Gastroesophageal sphincter (tissue), 4 donors: ENCODE measurements at regions not wholly inside any gene's neighbourhood (a gene's known extent, or its start where the extent isn't known, plus 50 kb on each side); places are given as distances from the start of the nearest gene placed in this dataset.

ENCODE experiments used
- ATAC-seq: fragments of 150-250 bp; one replicate; pipeline ENCODE4 v1.9.1; 2016; ENCODE audit warnings: mild to moderate bottlenecking, moderate library complexity
- H3K27ac ChIP-seq, 4 donors: fragments of 200-600 bp; sonication (generic) in 3 of 4; 1 replicate in 3 of 4; 2 replicates in 1 of 4; pipeline ENCODE4 v1.5.1; 2016 to 2019
- H3K27me3 ChIP-seq: fragments of 200-600 bp; sonication (generic); one replicate; pipeline ENCODE4 v1.5.1; 2019
- H3K36me3 ChIP-seq, 2 donors: fragments of 200-600 bp; sonication (generic); one replicate each; pipeline ENCODE4 v1.5.1; 2019; ENCODE audit warnings: control low read depth in 1 of 2
- H3K4me1 ChIP-seq, 3 donors: fragments of 200-600 bp; sonication (generic); 1 replicate in 2 of 3; 2 replicates in 1 of 3; pipeline ENCODE4 v1.5.1; 2016 to 2019; ENCODE audit warnings: control low read depth in 2 of 3
- H3K4me3 ChIP-seq, 2 donors: fragments of 200-600 bp; sonication (generic); one replicate each; pipeline ENCODE4 v1.5.1; 2019; ENCODE audit warnings: mild to moderate bottlenecking in 1 of 2, moderate library complexity in 1 of 2
- H3K9me3 ChIP-seq, 3 donors: fragments of 200-600 bp; sonication (generic); one replicate each; pipeline ENCODE4 v1.5.1; 2017 to 2019; ENCODE audit warnings: control low read depth in 2 of 3
- CTCF ChIP-seq, 4 experiments: fragments of 200-600 bp in 2 of 4; fragments of 450-650 bp in 2 of 4; sonication (generic) in 1 of 4; IDR thresholded peaks; one replicate each; pipeline ENCODE4 v1.5.1; 2017 to 2019; ENCODE audit warnings: antibody characterized with exemption in 4 of 4, mild to moderate bottlenecking in 2 of 4, moderate library complexity in 2 of 4
- EP300 ChIP-seq: sonication (generic); formaldehyde crosslinking; IDR thresholded peaks from one replicate; pipeline ENCODE4 v1.6.1; 2017; ENCODE audit warnings: antibody characterized with exemption, mild to moderate bottlenecking
- POLR2A ChIP-seq, 2 donors: fragments of 450-650 bp; IDR thresholded peaks; one replicate each; pipeline ENCODE4 v1.6.1; 2017; ENCODE audit warnings: antibody characterized with exemption in 2 of 2, mild to moderate bottlenecking in 2 of 2, moderate library complexity in 1 of 2
- POLR2AphosphoS5 ChIP-seq: sonication (generic); formaldehyde crosslinking; IDR thresholded peaks from one replicate; pipeline ENCODE4 v1.6.1; 2017; ENCODE audit warnings: antibody characterized with exemption
- WGBS, 2 donors: methylation state at CpG; one replicate each; pipeline ENCODE4 v1.1.5; 2018; ENCODE audit warnings: low coverage in 1 of 2; 5-methylcytosine and 5-hydroxymethylcytosine counted together

DNA sequence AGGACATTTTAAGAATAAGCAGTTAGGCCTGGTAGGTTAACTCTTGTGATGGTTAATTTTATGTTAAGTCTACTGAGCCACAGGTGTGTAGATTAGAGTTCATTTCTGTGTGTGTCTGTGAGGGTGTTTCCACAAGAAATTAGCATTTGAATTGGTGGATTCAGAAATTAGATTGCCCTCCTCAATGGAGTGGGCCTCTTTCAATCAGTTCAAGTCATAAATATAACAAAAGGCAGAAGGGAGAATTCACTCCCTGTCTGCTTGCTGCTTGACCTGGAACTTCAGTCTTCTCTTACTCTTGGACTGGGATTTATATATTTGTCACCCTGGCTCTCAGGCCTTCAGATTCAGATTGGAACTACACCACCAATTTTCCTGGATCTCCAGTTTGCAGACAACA lies 55.3 kb upstream of the POM121L12 start:
- Histone ChIP-seq H3K27me3 (no peaks in the 10 kb centered on the region), H3K4me3 (no peak overlapping the region), H3K4me1 (no peaks in the 10 kb centered on the region), H3K36me3 (no peaks in the 10 kb centered on the region), H3K27ac (no peak overlapping the region), H3K9me3 (peaks cover 0 to 10% (median 0%) of the 10 kb centered on the region in 3 donors)
- TF ChIP-seq POLR2AphosphoS5 (no peak), EP300 (no peak)
- no peak for ATAC-seq

- TF ChIP-seq EP300: no peak
- TF ChIP-seq POLR2A (IDR thresholded peaks at IDR 0.05): no peak
- Histone ChIP-seq H3K27me3 (no peaks in the 10 kb centered on the region), H3K36me3 (no peaks in the 10 kb centered on the region), H3K4me3 (no peak overlapping the region), H3K27ac (no peak overlapping the region), H3K9me3 (no peaks in the 10 kb centered on the region), H3K4me1 (no peaks in the 10 kb centered on the region)
- no peak for ATAC-seq
Measured at GRCh38 chr7:52973126-52973525, 62.3 kb upstream of the POM121L12 start.

DNA sequence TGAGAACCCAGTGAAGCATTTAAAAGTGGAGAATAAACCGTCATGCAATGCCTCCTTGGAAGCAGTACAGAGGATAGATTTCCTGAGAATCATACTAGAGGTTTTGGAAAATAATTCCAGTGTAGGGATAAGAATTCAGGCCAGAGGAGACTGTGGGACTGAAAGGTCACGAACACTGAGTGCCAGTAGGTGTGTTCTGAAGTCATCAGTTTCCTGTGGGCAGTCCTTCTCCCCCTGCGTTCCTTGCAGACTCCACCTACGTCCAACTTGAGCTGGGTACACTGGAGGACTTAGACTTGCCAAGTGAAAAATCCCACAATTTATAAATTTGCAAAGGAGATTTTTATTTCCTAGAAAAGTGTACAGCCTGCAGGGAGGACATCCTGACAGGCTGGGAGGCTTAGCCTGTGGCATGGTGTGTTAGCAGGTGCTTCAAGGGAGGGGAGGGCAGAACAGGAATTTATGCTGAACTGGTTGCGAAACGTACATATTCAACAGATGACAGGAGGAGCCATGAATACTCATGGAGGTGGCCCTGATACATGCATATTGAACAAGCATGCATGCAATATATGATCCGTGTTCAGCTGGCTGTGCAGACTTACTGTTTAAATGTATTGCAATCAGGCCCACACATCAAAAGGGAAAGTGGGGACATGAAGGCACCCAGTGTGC lies 72.9 kb upstream of the POM121L12 start:
- no peak for ATAC-seq
- no peaks in the 10 kb centered on the region for H3K27me3 ChIP-seq

DNA sequence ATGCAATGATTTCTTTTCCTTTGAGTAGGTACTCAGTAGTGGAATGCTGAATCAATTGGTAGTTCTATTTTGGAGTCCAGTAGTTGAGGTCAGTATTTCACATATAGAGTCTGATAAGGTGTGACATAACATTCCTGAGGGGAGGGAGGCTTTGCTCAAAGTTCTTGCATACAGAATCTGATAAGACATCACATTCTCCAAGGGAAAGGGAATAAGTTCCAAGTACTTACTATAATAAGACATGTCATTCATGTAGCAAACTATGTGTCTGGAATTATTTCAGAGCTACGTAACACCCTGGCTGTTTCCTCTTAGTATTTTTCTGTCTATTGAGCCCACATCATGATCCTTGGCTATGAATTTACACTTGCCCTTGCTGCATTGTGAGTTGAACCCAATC lies 74.3 kb upstream of the POM121L12 start:
- Histone ChIP-seq H3K9me3 (no peaks in the 10 kb centered on the region), H3K27me3 (no peaks in the 10 kb centered on the region), H3K36me3 (no peaks in the 10 kb centered on the region), H3K4me3 (no peak overlapping the region), H3K4me1 (peaks cover 0 to 11% (median 0%) of the 10 kb centered on the region in 3 donors), H3K27ac (no peak overlapping the region)
- no peak for ATAC-seq
- 33 to 44% methylated on average over 1 of the region's 1 CpG for WGBS, 2 donors
- TF ChIP-seq EP300: no peak
- TF ChIP-seq CTCF (IDR thresholded peaks at IDR 0.05): no peak
- no peak for TF ChIP-seq POLR2A (IDR thresholded peaks at IDR 0.05)
- TF ChIP-seq POLR2AphosphoS5: no peak

More for the DNA sequence above, 72.9 kb upstream of the POM121L12 start:
- 71 to 83% methylated on average over 5 to 7 of the region's 7 CpGs for WGBS, 2 donors
- peaks cover 0 to 11% (median 0%) of the 10 kb centered on the region in 3 donors for H3K4me1 ChIP-seq
- TF ChIP-seq POLR2A (IDR thresholded peaks at IDR 0.05): no peak
- no peak for TF ChIP-seq CTCF (IDR thresholded peaks at IDR 0.05)
- TF ChIP-seq EP300: no peak
- no peak for TF ChIP-seq POLR2AphosphoS5
- H3K9me3 ChIP-seq: no peaks in the 10 kb centered on the region
- H3K36me3 ChIP-seq: no peaks in the 10 kb centered on the region
- H3K27ac ChIP-seq: no peak overlapping the region
- H3K4me3 ChIP-seq: no peak overlapping the region

DNA sequence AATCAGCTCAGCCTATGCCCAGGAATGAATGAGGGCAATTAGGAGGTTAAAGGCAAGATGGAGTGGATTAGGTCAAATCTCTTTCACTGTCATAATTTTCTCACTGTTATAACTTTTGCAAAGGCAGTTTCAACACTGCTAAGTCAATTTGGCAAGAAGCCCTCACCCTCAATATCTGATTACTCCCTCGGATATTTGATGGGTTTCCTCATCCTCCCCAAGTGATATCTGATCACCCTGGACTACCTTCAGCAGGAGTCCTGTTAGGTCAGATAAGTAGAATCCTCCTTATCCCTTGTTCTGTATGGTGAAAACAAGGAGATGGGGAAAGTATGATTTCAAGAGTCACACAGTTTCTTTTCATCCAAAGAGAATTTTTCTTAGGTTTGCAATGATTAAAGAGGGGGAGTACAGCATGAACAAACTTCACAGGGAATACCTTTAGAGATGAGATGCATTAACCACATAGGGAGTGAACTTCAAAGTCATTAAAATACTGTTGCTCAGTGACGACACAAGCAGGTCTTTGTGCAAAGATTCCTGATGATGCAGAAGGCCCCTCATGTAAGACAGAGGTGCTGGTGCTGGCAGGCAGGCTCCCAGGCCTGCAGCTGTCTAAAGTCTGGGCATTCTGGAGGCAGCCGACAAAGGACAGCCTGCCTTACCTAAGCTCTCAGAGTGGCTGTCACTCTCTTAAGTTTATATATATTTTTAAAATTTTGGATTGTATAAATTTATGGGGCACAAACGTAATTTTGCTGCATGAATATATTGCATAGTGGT lies 75.4 kb upstream of the POM121L12 start:
- H3K27ac ChIP-seq: no peak overlapping the region
- H3K4me3 ChIP-seq: no peak overlapping the region
- ATAC-seq: no peak
- peaks cover 0 to 11% (median 0%) of the 10 kb centered on the region in 3 donors for H3K4me1 ChIP-seq
- no peaks in the 10 kb centered on the region for H3K9me3 ChIP-seq
- no peaks in the 10 kb centered on the region for H3K27me3 ChIP-seq
- no peaks in the 10 kb centered on the region for H3K36me3 ChIP-seq
- WGBS, 2 donors: 60 to 72% methylated on average over 3 to 4 of the region's 4 CpGs
- no peak for TF ChIP-seq EP300
- no peak for TF ChIP-seq POLR2A (IDR thresholded peaks at IDR 0.05)
- no peak for TF ChIP-seq CTCF (IDR thresholded peaks at IDR 0.05)
- no peak for TF ChIP-seq POLR2AphosphoS5

- ATAC-seq: no peak
- no peak for TF ChIP-seq POLR2A (IDR thresholded peaks at IDR 0.05)
- no peak for TF ChIP-seq CTCF (IDR thresholded peaks at IDR 0.05)
- no peak for TF ChIP-seq POLR2AphosphoS5
- TF ChIP-seq EP300: no peak
Measured at GRCh38 chr7:52959336-52959735, 76.1 kb upstream of the POM121L12 start.

More at GRCh38 chr7:52959336-52959735, 76.1 kb upstream of the POM121L12 start:
- Histone ChIP-seq H3K9me3 (no peaks in the 10 kb centered on the region), H3K4me1 (peaks cover 0 to 11% (median 0%) of the 10 kb centered on the region in 3 donors), H3K36me3 (no peaks in the 10 kb centered on the region), H3K4me3 (no peak overlapping the region), H3K27ac (no peak overlapping the region), H3K27me3 (no peaks in the 10 kb centered on the region)
- WGBS, 2 donors: 100% methylated on average over 1 of the region's 1 CpG; no CpG with 5 or more reads in 1 of the 2 donors
